MM.1S (cell line): ENCODE measurements at regions not wholly inside any gene's neighbourhood (a gene's known extent, or its start where the extent isn't known, plus 50 kb on each side); places are given as distances from the start of the nearest gene placed in this dataset.

Experiments
- DNase-seq: peaks from one replicate; pipeline ENCODE4 v3.0.0-alpha.2; 2015
- H2AFZ ChIP-seq: fragments of 300-600 bp; sonication (generic); 2 replicates; pipeline ENCODE4 v1.6.0; 2016; ENCODE audit warnings: antibody characterized with exemption, low read length
- H3F3A ChIP-seq: fragments of 300-600 bp; sonication (generic); 2 replicates; pipeline ENCODE4 v1.6.1; 2016; ENCODE audit warnings: mild to moderate bottlenecking, antibody characterized with exemption, low read length, moderate library complexity, mixed read lengths; ENCODE audit not compliant: insufficient read depth
- H3K27ac ChIP-seq: fragments of 300-600 bp; sonication (generic); 2 replicates; pipeline ENCODE4 v1.5.1; 2016; ENCODE audit warnings: mild to moderate bottlenecking, low read length
- H3K27me3 ChIP-seq: fragments of 300-600 bp; sonication (generic); replicated peaks from 2 replicates; pipeline ENCODE4 v1.6.0; 2016; ENCODE audit warnings: low read length; ENCODE audit not compliant: insufficient read depth
- H3K36me3 ChIP-seq: fragments of 300-600 bp; sonication (generic); replicated peaks from 2 replicates; pipeline ENCODE4 v1.6.1; 2016; ENCODE audit warnings: mild to moderate bottlenecking, low read length, mixed read lengths; ENCODE audit not compliant: insufficient read depth
- H3K4me1 ChIP-seq: fragments of 300-600 bp; sonication (generic); 2 replicates; pipeline ENCODE4 v1.6.1; 2016; ENCODE audit warnings: low read length, mixed read lengths
- H3K4me2 ChIP-seq: fragments of 300-600 bp; sonication (generic); 2 replicates; pipeline ENCODE4 v1.6.0; 2016; ENCODE audit warnings: low read depth, low read length
- H3K4me3 ChIP-seq: fragments of 300-600 bp; sonication (generic); 2 replicates; pipeline ENCODE4 v1.5.1; 2016; ENCODE audit warnings: low read length, mixed read lengths
- H3K79me2 ChIP-seq: fragments of 300-600 bp; sonication (generic); 2 replicates; pipeline ENCODE4 v1.6.1; 2016; ENCODE audit warnings: mixed run types, low read length, mixed read lengths
- H3K9ac ChIP-seq: fragments of 300-600 bp; sonication (generic); 2 replicates; pipeline ENCODE4 v1.6.1; 2016; ENCODE audit warnings: low read length, mixed read lengths
- H3K9me2 ChIP-seq: fragments of 300-600 bp; sonication (generic); replicated peaks from 2 replicates; pipeline ENCODE4 v1.6.1; 2016; ENCODE audit warnings: mild to moderate bottlenecking, low read length, mixed read lengths; ENCODE audit not compliant: insufficient read depth
- H3K9me3 ChIP-seq: fragments of 300-600 bp; sonication (generic); replicated peaks from 2 replicates; pipeline ENCODE4 v1.6.1; 2016; ENCODE audit warnings: mild to moderate bottlenecking, low read length, mixed read lengths; ENCODE audit not compliant: insufficient read depth
- H4K20me1 ChIP-seq: fragments of 300-600 bp; sonication (generic); 2 replicates; pipeline ENCODE4 v1.6.1; 2016; ENCODE audit warnings: mild to moderate bottlenecking, low read length, moderate library complexity, mixed read lengths; ENCODE audit not compliant: insufficient read depth
- EZH2 ChIP-seq: fragments of 300-600 bp; sonication (generic); optimal IDR thresholded peaks from 2 replicates; pipeline ENCODE3; 2017; ENCODE audit warnings: low read depth, mild to moderate bottlenecking, antibody characterized with exemption, low read length, mixed read lengths
- EZH2phosphoT487 ChIP-seq: fragments of 300-600 bp; sonication (generic); IDR thresholded peaks from 2 replicates; pipeline ENCODE4 v1.6.1; 2018; ENCODE audit warnings: antibody characterized with exemption, low read length
- TF ChIP-seq, protein P1 (sequence below): fragments of 300-600 bp; sonication (generic); IDR thresholded peaks from 2 replicates; pipeline ENCODE4 v1.5.1; 2016; ENCODE audit warnings: antibody characterized with exemption, low read length, mixed read lengths

DNA sequence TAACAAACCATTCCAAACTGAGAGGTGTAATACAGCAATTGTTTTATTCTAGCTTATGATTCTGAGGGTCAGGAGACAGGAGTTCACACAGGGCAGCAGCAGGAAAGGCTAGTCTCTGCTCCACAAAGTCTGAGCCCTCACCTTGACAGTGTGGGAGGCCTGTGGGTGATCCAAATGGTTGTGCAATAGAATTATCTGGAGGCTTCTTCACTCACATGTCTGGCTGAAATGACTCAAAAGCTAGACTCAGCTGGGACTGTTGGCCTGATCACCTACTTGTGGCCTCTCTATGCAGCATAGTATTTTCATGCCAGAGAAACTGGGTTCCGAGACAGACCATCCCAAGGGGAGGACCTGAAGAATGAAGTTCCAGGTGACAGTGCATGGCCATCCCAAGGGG, 233.9 kb upstream of the UBE2E2 start:
- TF ChIP-seq, protein P1, sequence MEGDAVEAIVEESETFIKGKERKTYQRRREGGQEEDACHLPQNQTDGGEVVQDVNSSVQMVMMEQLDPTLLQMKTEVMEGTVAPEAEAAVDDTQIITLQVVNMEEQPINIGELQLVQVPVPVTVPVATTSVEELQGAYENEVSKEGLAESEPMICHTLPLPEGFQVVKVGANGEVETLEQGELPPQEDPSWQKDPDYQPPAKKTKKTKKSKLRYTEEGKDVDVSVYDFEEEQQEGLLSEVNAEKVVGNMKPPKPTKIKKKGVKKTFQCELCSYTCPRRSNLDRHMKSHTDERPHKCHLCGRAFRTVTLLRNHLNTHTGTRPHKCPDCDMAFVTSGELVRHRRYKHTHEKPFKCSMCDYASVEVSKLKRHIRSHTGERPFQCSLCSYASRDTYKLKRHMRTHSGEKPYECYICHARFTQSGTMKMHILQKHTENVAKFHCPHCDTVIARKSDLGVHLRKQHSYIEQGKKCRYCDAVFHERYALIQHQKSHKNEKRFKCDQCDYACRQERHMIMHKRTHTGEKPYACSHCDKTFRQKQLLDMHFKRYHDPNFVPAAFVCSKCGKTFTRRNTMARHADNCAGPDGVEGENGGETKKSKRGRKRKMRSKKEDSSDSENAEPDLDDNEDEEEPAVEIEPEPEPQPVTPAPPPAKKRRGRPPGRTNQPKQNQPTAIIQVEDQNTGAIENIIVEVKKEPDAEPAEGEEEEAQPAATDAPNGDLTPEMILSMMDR = no peak
- TF ChIP-seq EZH2phosphoT487 = no peak
- no peak for TF ChIP-seq EZH2
- Histone ChIP-seq H3K9me2 (no peaks in the 10 kb centered on the region), H3K27me3 (no peaks in the 10 kb centered on the region), H2AFZ (no peak overlapping the region), H3K9me3 (no peaks in the 10 kb centered on the region), H3K9ac (no peak overlapping the region), H3K4me3 (no peak overlapping the region), H3F3A (no peaks in the 10 kb centered on the region), H3K27ac (no peak overlapping the region), H3K4me2 (no peak overlapping the region), H4K20me1 (no peaks in the 10 kb centered on the region), H3K36me3 (no peaks in the 10 kb centered on the region), H3K79me2 (no peaks in the 10 kb centered on the region), H3K4me1 (no peaks in the 10 kb centered on the region)
- no peak for DNase-seq

DNA sequence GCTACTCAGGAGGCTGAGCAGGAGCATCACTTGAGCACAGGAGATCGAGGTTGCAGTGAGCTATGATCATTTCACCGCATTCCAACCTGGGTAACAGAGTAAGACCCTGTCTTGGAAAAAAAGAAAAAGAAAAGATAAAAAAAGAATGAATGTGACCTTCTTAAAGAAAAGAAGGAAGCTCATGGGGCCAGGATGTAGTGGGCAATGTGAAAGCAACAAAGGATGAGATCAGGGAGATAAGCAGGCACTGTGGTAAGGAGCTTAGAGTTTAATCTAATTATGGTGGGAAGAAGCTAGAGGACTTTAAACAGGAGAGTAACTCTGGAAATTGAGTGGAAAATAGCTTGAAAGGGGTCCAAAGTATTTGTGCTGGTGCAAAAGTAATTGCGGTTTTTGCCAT, 231.6 kb upstream of the UBE2E2 start:
- H3K27ac ChIP-seq = no peak overlapping the region
- no peak overlapping the region for H3K4me2 ChIP-seq
- H3K4me3 ChIP-seq = no peak overlapping the region
- H2AFZ ChIP-seq = no peak overlapping the region
- no peaks in the 10 kb centered on the region for H3K9me2 ChIP-seq
- no peaks in the 10 kb centered on the region for H3K27me3 ChIP-seq
- H3K9ac ChIP-seq = no peak overlapping the region
- H3K79me2 ChIP-seq = no peaks in the 10 kb centered on the region
- no peak for TF ChIP-seq EZH2
- TF ChIP-seq, protein P1 = no peak
- no peak for TF ChIP-seq EZH2phosphoT487
- no peaks in the 10 kb centered on the region for H3K36me3 ChIP-seq
- H4K20me1 ChIP-seq = no peaks in the 10 kb centered on the region
- no peaks in the 10 kb centered on the region for H3F3A ChIP-seq
- H3K9me3 ChIP-seq = no peaks in the 10 kb centered on the region
- no peaks in the 10 kb centered on the region for H3K4me1 ChIP-seq
- DNase-seq = no peak

DNA sequence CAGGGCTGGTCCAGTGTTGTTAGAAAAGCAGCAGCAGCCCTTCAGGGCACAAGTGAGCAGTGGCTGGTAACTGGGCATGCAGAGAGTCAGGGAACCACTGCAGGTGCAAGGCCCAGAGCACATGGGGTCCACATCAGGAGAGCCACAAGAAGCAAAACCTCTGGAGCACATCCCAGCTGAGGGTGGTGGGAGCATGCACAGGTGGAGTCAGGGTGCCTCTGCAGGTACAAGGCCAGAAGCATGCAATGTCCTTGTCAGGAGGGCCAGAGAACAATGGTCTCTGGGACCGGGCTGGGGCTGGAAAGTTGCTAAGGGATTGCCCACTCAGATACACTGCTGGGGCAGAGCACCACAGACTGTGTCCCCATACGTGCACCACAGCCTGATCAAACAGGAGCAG, 226.1 kb upstream of the UBE2E2 start:
- Histone ChIP-seq H3K9me2 (no peaks in the 10 kb centered on the region), H3K79me2 (no peaks in the 10 kb centered on the region)

More for the DNA sequence above, 226.1 kb upstream of the UBE2E2 start:
- H3K9me3 ChIP-seq = no peaks in the 10 kb centered on the region
- no peak overlapping the region for H3K4me3 ChIP-seq
- no peak for TF ChIP-seq EZH2phosphoT487
- TF ChIP-seq, protein P1 = no peak
- DNase-seq = no peak
- no peaks in the 10 kb centered on the region for H3K27me3 ChIP-seq
- H3K27ac ChIP-seq = no peak overlapping the region
- H3K36me3 ChIP-seq = no peaks in the 10 kb centered on the region
- peaks cover 5% of the 10 kb centered on the region; the same call in 1 of the 2 replicates for H3K4me1 ChIP-seq
- no peaks in the 10 kb centered on the region for H3F3A ChIP-seq
- H2AFZ ChIP-seq = 0 out of 2 replicates have a peak overlapping the region, but pooled peaks have one; percentile 2
- H4K20me1 ChIP-seq = no peaks in the 10 kb centered on the region
- no peak overlapping the region for H3K9ac ChIP-seq
- H3K4me2 ChIP-seq = no peak overlapping the region
